Progenitor cell of endocrine pancreas (in vitro differentiated cells): ENCODE measurements at regions not wholly inside any gene's neighbourhood (a gene's known extent, or its start where the extent isn't known, plus 50 kb on each side); places are given as distances from the start of the nearest gene placed in this dataset.
"Not testable (repeated sequence)": the region's sequence is repeated elsewhere in the genome, so short reads cannot be mapped to it uniquely, and the experiment has no call there.

Source experiments
- DNase-seq: peaks from one replicate; pipeline ENCODE4 v3.0.0; 2021; ENCODE audit warnings: low spot score; ENCODE audit not compliant: unreplicated experiment
- H3K27ac Mint-ChIP-seq: 2 replicates; pipeline ENCODE4 v1.8.0; 2021; ENCODE audit warnings: mild to moderate bottlenecking, moderate library complexity, mixed read lengths
- H3K27me3 Mint-ChIP-seq: 2 replicates; pipeline ENCODE4 v1.8.0; 2021; ENCODE audit warnings: mixed read lengths
- H3K36me3 Mint-ChIP-seq: 2 replicates; pipeline ENCODE4 v1.8.0; 2022; ENCODE audit warnings: mixed read lengths; ENCODE audit not compliant: insufficient read depth
- H3K4me1 Mint-ChIP-seq: 2 replicates; pipeline ENCODE4 v1.8.0; 2021; ENCODE audit warnings: low read depth, mixed read lengths
- H3K4me3 Mint-ChIP-seq: 2 replicates; pipeline ENCODE4 v1.8.0; 2021; ENCODE audit warnings: low read depth, mild to moderate bottlenecking, moderate library complexity, mixed read lengths
- H3K9me3 Mint-ChIP-seq: 2 replicates; pipeline ENCODE4 v1.8.0; 2021; ENCODE audit warnings: low read depth, mixed read lengths
- CTCF ChIP-seq: fragments of 200-600 bp; sonication (generic); IDR thresholded peaks from one replicate; pipeline ENCODE4 v1.5.0; 2021; ENCODE audit warnings: antibody characterized with exemption, mild to moderate bottlenecking; ENCODE audit not compliant: unreplicated experiment

- DNase-seq = no peak
- H3K36me3 Mint-ChIP-seq = no peaks in the 10 kb centered on the region
- no peak overlapping the region for H3K4me3 Mint-ChIP-seq
- peaks cover 7% of the 10 kb centered on the region for H3K27me3 Mint-ChIP-seq
- TF ChIP-seq CTCF = no peak
- H3K27ac Mint-ChIP-seq = no peak overlapping the region
- peaks cover 8% of the 10 kb centered on the region for H3K9me3 Mint-ChIP-seq
- H3K4me1 Mint-ChIP-seq = no peaks in the 10 kb centered on the region
These were observed 291.1 kb upstream of the EXOC2 start for GRCh38 chr6:984031-984430.

GRCh38 chr6:978937-979685 lies 286.2 kb upstream of the EXOC2 start:
- H3K36me3 Mint-ChIP-seq = peaks cover 4% of the 10 kb centered on the region
- H3K27me3 Mint-ChIP-seq = peaks cover 7% of the 10 kb centered on the region
- no peak for DNase-seq
- no peaks in the 10 kb centered on the region for H3K4me1 Mint-ChIP-seq
- no peak overlapping the region for H3K27ac Mint-ChIP-seq
- H3K9me3 Mint-ChIP-seq = peaks cover 37% of the 10 kb centered on the region
- TF ChIP-seq CTCF = no peak
- H3K4me3 Mint-ChIP-seq = no peak overlapping the region

GRCh38 chr6:977226-977625 lies 284.3 kb upstream of the EXOC2 start:
- peaks cover 37% of the 10 kb centered on the region for H3K9me3 Mint-ChIP-seq

GRCh38 chr6:971981-972640 lies 279.2 kb upstream of the EXOC2 start:
- Mint-ChIP-seq H3K36me3 (peaks cover 2% of the 10 kb centered on the region), H3K27ac (no peak overlapping the region), H3K4me3 (no peak overlapping the region), H3K4me1 (no peaks in the 10 kb centered on the region), H3K9me3 (peaks cover 22% of the 10 kb centered on the region), H3K27me3 (peaks cover 10% of the 10 kb centered on the region)
- DNase-seq = no peak
- no peak for TF ChIP-seq CTCF

More at GRCh38 chr6:977226-977625, 284.3 kb upstream of the EXOC2 start:
- not testable (repeated sequence) for H3K27me3 Mint-ChIP-seq, H3K4me3 Mint-ChIP-seq, DNase-seq, H3K4me1 Mint-ChIP-seq, H3K27ac Mint-ChIP-seq, H3K36me3 Mint-ChIP-seq

GRCh38 chr6:968791-969190 lies 275.9 kb upstream of the EXOC2 start:
- no peaks in the 10 kb centered on the region for H3K36me3 Mint-ChIP-seq
- no peak for TF ChIP-seq CTCF
- no peaks in the 10 kb centered on the region for H3K9me3 Mint-ChIP-seq
- H3K4me3 Mint-ChIP-seq = no peak overlapping the region
- peaks cover 29% of the 10 kb centered on the region for H3K27me3 Mint-ChIP-seq
- H3K27ac Mint-ChIP-seq = no peak overlapping the region
- peaks cover 1% of the 10 kb centered on the region for H3K4me1 Mint-ChIP-seq
- no peak for DNase-seq

GRCh38 chr6:967701-968100 lies 274.8 kb upstream of the EXOC2 start:
- Mint-ChIP-seq H3K27me3 (peaks cover 34% of the 10 kb centered on the region), H3K4me3 (no peak overlapping the region), H3K27ac (no peak overlapping the region), H3K36me3 (no peaks in the 10 kb centered on the region), H3K4me1 (peaks cover 3% of the 10 kb centered on the region), H3K9me3 (no peaks in the 10 kb centered on the region)
- DNase-seq = no peak
- no peak for TF ChIP-seq CTCF
